Stromal cell of bone marrow (primary cell): ENCODE measurements at regions not wholly inside any gene's neighbourhood (a gene's known extent, or its start where the extent isn't known, plus 50 kb on each side); places are given as distances from the start of the nearest gene placed in this dataset.

Experiments used
- DNase-seq: peaks from one replicate; pipeline ENCODE4 v3.0.0-alpha.2; 2012; ENCODE audit warnings: low read depth

- DNase-seq: no peak
Observed at GRCh38 chr12:91968076-91968776, 177.4 kb downstream of the BTG1 start.

- DNase-seq: no peak
Observed at GRCh38 chr12:91967590-91967989, 178.1 kb downstream of the BTG1 start.

GRCh38 chr12:91965781-91966180, 179.9 kb downstream of the BTG1 start:
- no peak for DNase-seq

DNA sequence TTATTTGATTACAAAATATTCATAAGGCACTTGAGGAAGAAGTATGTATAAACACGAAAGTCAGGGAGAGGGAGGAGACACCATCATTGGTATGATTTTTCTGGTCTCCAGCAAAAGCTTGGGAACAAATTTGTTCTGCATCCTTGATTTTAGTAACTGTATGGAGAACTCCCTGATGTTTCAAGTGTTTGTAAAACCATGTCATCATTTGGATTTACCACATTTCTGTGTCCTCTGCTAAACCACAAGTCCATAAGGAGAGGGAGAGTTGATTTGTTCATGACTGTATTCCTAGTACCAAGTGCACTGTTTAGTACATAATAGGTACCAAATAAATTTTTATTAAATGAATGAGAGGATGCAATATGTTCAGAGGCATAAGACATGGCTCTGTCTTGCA, 181.1 kb downstream of the BTG1 start:
- DNase-seq: no peak

- no peak for DNase-seq
Observed at GRCh38 chr12:91959220-91959619, 186.4 kb downstream of the BTG1 start.

GRCh38 chr12:91958816-91959215, 186.8 kb downstream of the BTG1 start:
- no peak for DNase-seq

- no peak for DNase-seq
Observed at GRCh38 chr12:91954747-91955146, 190.9 kb downstream of the BTG1 start.

- DNase-seq: no peak
Observed at GRCh38 chr12:91954326-91954725, 191.3 kb downstream of the BTG1 start.

- DNase-seq: no peak
Observed at GRCh38 chr12:91952916-91953315, 192.7 kb downstream of the BTG1 start.

GRCh38 chr12:91951571-91951970, 194.1 kb downstream of the BTG1 start:
- DNase-seq: no peak

DNA sequence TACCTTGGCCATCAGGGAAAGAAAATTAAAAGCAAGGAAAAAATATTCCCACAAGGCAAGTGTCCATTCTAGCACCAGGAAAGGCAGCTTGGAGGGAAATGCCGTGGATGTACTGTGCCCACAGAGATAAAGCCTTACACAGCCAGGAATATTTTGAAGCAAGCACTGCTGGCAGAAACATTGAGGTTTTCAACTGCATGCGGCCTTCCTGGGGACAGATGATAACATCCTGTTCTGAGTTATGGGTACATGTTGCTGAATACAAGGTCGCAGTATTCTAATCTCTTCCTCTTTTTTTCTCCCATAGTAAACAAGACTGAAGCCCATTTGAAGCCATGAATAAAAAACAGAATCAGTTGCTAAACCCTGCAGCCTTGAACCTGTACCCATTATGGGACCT, 197.1 kb downstream of the BTG1 start:
- DNase-seq: no peak

- no peak for DNase-seq
Observed at GRCh38 chr12:91947459-91947858, 198.2 kb downstream of the BTG1 start.

DNA sequence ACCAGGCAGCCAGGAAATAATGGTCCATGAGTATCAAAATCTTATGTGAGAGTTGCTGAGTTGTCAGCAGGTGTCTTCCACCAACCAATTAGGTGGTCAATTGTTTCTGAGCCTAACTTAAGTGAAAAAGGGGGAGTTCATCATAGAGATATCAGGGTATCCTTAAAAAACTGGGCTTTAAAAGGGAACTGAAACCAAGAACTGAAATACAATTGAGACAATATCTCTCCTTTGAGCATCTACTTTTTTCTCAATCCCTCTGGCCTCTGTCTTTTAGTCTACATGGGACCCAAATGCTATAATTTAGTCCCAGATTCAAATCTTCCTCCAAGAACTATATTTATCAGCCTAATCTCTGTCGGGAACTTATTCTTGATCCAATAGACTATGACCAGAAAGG, 201.0 kb downstream of the BTG1 start:
- DNase-seq: no peak

- DNase-seq: no peak
Observed at GRCh38 chr12:91940826-91941570, 204.6 kb downstream of the BTG1 start.

- DNase-seq: no peak
Observed at GRCh38 chr12:91940322-91940721, 205.3 kb downstream of the BTG1 start.

- DNase-seq: no peak
Observed at GRCh38 chr12:91937706-91938105, 207.9 kb downstream of the BTG1 start.

DNA sequence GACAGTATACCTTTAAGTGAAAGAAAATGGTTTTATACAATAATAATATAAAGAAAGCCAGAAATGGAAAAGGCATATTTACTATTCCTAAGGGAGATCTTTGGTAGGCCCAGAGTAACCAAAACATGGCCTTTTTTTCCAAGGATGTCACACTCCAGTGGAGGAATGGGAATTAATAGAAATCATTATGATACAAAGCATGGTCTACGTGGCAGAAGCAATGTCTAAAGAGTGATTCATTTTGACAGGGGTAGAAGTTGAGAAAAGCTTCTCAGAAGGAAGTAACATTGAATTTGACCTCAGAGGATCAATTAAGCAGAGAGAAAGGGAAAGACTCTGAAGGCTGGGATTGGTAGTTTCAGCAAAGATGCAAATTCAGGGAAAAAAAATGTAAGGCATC, 208.6 kb downstream of the BTG1 start:
- DNase-seq: no peak

DNA sequence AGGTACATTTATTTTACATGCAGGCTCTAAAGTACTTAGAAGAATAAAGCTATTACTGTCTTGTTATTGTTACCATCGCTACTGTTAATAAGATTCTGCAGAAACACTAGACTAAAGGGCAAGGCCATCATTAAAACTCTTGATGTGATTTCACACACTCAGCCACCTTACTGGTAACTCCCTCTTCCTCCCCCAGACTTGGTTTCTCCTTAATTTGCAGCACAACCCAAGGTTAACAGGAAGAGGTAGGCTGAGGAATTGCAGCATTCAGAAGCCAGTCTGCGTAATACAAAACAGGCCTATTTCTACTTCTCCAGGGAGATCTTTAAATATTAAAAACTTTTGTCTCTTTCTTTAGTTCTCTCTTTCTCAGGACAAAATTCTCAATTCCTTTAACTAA, 210.3 kb downstream of the BTG1 start:
- no peak for DNase-seq

DNA sequence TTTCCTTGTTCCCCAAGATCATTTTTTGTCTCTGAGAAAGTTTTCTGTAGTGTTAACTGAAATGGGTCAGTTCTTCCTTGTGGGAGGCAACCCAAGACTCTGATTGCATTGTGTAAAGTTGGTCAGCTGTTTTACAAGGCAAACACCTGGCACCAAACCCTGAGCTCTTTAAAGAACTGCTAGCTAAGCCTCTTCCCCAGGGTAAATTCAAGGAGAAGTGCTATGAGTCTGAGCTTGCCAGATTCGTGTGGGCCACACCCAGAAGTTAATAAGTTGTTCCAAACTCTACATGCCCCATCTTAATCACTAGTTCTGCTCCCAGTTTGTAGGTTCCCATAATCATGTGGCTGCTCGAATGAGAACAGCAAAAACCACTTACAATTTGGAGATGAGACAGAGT, 214.5 kb downstream of the BTG1 start:
- peak; percentile 72 for DNase-seq

- no peak for DNase-seq
Observed at GRCh38 chr12:91928501-91928900, 217.1 kb downstream of the BTG1 start.

DNA sequence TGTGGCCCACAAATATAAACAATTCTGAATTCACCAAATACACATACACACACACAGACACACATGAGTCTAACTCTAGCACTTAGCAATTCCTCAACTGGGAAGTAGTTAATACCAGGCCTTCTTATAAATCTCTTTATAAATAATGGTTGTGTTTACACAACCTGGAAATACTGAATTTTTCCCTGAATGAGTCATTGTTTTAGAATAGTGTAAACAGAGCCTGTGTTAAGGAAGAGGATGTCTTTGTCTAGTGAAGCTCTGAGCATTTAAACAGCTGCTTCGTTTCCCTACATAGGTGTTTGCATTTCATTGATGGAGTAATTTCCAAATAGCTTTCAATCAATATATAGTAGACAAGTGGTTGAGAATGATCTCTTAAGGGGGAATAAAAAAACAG, 218.8 kb downstream of the BTG1 start:
- DNase-seq: no peak

DNA sequence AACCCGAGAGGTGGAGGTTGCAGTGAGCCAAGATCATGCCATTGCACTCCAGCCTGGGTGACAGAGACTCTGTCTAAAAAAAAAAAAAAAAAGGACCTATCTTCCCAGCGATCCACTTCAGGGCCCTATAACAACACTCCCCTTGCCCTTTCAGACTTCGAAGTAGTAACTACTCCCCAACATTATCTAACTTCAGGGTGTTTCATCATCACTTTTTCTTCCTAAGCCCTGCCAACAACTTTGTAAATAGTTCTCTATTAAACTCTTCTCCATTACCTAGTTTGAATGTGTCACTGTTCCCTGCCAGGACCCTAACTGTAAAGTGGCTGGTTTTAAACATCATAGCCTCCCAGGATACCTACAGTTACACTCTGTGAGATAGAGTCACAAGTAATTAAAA, 220.8 kb downstream of the BTG1 start:
- DNase-seq: no peak

DNA sequence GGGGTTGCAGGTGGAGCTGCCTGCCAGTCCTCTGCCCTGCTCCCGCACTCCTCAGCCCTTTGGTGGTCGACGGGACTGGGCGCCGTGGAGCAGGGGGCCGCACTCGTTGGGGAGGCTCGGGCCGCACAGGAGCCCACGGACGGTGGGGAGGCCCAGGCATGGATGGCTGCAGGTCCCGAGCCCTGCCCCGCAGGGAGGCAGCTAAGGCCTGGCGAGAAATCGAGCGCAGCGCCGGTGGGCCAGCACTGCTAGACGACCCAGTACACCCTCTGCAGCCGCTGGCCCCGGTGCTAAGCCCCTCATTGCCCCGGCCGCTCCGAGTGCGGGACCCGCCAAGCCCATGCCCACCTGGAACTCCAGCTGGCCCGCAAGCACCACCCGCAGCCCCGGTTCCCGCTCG, 221.8 kb downstream of the BTG1 start:
- no peak for DNase-seq

- no peak for DNase-seq
Observed at GRCh38 chr12:91922674-91923073, 223.0 kb downstream of the BTG1 start.
